GM21717 (cell line): ENCODE measurements at regions not wholly inside any gene's neighbourhood (a gene's known extent, or its start where the extent isn't known, plus 50 kb on each side); places are given as distances from the start of the nearest gene placed in this dataset.

Experiments used
- ATAC-seq: cut with Tn5 transposase; IDR thresholded peaks from one replicate; pipeline ENCODE4 v1.9.1; 2021; ENCODE audit warnings: mild to moderate bottlenecking, moderate library complexity; ENCODE audit not compliant: unreplicated experiment

- no peak for ATAC-seq
These were observed 193.1 kb downstream of the MAFB start for GRCh38 chr20:40495956-40496355.

GRCh38 chr20:40494248-40494647, 194.8 kb downstream of the MAFB start:
- no peak for ATAC-seq

GRCh38 chr20:40493549-40493948, 195.5 kb downstream of the MAFB start:
- ATAC-seq = no peak

GRCh38 chr20:40493071-40493470, 196.0 kb downstream of the MAFB start:
- ATAC-seq = no peak

GRCh38 chr20:40491009-40491590, 197.9 kb downstream of the MAFB start:
- no peak for ATAC-seq

DNA sequence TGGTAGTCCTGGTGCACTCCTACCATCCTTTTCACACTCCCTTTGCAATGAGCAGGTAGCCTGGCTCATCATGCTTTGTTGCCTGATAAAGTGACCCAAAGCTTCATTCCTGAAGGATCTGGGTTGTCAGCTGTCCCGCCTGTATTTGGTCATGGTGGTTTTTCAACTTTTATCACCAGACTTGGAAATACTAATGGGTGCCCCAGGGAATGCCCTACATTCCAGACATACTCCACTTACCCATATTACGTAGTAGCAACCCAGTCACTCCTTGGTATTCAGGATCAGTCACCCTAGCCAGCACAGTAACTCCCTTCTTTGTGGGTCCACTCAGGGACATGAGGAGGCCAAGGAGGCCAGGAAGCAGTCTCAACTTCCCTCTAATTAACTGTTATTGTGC, 199.2 kb downstream of the MAFB start:
- no peak for ATAC-seq

DNA sequence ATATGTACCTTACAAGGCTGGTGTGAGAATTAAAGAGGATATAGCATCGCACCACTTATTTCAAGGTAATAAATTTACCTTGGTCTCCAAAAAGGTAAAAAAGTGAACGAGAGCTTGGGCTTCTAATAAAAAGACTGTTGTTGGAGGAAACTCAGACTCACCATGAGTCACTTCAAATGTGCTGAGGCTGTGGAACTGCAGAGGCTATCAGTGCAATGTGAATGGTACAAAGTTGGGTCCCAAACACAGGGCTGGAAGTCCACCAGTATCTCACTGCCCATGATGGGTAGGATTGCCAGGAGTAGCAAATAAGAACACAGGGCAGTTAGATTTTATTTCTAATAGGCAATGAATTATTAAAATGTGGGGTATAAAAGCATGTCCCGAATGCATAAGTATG, 200.6 kb downstream of the MAFB start:
- ATAC-seq = no peak

- ATAC-seq = no peak
These were observed 202.7 kb downstream of the MAFB start for GRCh38 chr20:40486297-40486696.

- ATAC-seq = no peak
These were observed 207.1 kb downstream of the MAFB start for GRCh38 chr20:40481743-40482458.

- ATAC-seq = no peak
These were observed 207.7 kb downstream of the MAFB start for GRCh38 chr20:40481337-40481736.

DNA sequence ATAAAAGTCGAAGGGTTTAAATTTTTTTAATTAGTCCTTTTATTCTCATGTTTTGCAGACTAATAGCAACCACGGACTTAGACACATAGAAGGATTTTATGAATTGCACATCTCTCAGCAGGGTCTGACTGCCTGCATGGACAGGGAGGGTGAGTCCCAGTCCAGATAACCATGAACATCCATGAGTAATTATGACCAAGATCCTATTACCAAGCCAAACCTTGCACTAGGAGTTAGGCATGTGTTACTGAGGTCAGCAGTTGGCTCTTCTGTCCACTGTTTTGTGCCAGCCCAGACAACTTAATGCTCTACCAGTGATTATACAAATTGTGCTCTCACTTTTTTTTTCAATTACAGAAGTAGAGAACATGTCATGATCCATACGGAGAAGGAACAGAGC, 211.2 kb downstream of the MAFB start:
- ATAC-seq = no peak

DNA sequence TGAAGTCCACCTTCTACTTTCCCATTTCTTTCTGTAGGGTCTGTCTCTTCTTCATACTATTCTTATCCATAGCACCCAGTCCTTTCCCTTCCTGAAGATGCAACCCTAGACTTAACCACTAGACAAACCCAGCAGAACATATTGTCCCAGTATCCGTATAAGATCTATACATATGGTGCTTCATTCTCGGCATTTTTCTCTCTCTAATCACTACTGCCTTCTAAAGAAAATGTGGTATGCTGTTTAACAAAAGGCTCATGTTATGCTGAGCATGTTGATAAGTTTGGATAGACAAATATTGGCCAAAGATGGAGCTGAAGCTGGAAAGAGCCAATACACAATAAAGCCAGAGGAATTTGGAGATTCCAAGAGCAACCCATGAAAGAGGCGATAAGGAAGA, 212.6 kb downstream of the MAFB start:
- no peak for ATAC-seq

- no peak for ATAC-seq
These were observed 216.1 kb downstream of the MAFB start for GRCh38 chr20:40472905-40473304.

GRCh38 chr20:40471261-40471629, 217.8 kb downstream of the MAFB start:
- no peak for ATAC-seq

- no peak for ATAC-seq
These were observed 218.4 kb downstream of the MAFB start for GRCh38 chr20:40470445-40471260.

GRCh38 chr20:40468759-40469158, 220.3 kb downstream of the MAFB start:
- ATAC-seq = no peak

DNA sequence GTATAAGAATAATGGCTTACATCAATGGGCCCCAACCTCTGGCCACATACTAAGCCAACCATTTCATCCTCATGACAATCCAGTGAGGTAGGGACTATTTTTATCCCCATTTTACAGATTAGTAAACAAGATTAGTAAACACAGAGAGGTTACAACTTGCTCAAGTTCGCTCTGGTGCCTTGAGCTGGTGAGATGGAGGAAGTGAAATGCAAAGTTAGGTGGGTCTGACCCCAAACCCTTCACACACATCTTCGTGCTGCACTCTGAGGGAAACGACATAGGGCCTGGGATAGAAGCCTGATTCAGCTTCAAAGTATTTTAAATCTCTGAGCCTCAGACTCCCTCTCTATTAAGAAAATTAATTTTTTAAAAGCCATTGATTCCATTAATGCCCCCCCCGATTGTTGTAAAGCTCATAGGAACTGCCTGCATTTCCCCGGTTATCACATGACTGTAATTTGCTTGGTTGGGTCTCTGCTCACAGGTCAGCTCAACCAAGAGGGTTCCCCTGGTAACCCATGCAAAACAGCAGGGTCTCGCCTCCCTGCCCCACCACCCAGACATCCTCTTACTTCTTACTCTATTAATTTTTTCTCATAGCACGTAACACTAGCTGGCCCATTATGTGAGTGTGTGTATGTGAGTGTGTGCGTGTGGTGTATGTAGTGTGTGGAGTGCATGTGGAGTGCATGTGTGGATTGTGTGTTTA, 221.2 kb downstream of the MAFB start:
- no peak for ATAC-seq

GRCh38 chr20:40467067-40467466, 222.0 kb downstream of the MAFB start:
- ATAC-seq = no peak

- no peak for ATAC-seq
These were observed 224.3 kb downstream of the MAFB start for GRCh38 chr20:40464731-40465208.

- ATAC-seq = no peak
These were observed 225.9 kb downstream of the MAFB start for GRCh38 chr20:40463171-40463570.

DNA sequence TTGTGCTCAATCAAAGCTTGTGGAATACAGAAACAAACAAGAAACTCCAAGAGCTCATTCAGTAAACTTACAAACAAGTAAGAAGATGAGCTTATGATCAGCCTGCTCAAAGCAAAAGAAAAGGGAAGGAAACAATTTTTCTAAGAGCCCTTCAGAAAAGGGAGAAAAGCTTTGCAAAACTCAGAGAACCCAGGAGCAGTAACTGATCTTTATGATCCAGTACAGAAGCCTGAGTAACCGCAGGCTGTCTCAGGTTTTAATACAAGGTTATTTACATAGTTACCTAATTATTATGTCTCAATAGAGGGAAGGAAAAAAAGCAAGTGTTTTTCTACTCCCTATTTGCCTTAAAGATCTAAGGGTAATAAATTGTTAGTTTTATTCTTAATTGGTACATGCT, 226.5 kb downstream of the MAFB start:
- ATAC-seq = no peak
